Gastrocnemius medialis (tissue), 4 donors: ENCODE measurements at regions not wholly inside any gene's neighbourhood (a gene's known extent, or its start where the extent isn't known, plus 50 kb on each side); places are given as distances from the start of the nearest gene placed in this dataset.

ENCODE experiments used
- ATAC-seq, 2 donors: fragments of 150-250 bp; one replicate each; pipeline ENCODE4 v1.9.1; 2016
- DNase-seq, 2 donors: peaks; one replicate each; pipeline ENCODE4 v3.0.0-alpha.2; 2019
- H3K27ac ChIP-seq, 4 donors: fragments of 200-600 bp; sonication (generic); 1 replicate in 1 of 4; 2 replicates in 3 of 4; pipeline ENCODE4 v1.5.1; 2016 to 2018; ENCODE audit warnings: mild to moderate bottlenecking in 2 of 4, moderate library complexity in 1 of 4
- H3K27me3 ChIP-seq, 3 donors: fragments of 200-600 bp; sonication (generic) in 2 of 3; 1 replicate in 1 of 3; 2 replicates in 2 of 3; pipeline versions ENCODE4 v1.5.1 to v1.6.0; 2016 to 2019; ENCODE audit warnings: mild to moderate bottlenecking in 1 of 3, moderate library complexity in 1 of 3
- H3K36me3 ChIP-seq, 2 donors: fragments of 200-600 bp; sonication (generic) in 1 of 2; one replicate each; pipeline ENCODE4 v1.5.1; 2017 to 2018
- H3K4me1 ChIP-seq, 2 donors: fragments of 200-600 bp; sonication (generic) in 1 of 2; one replicate each; pipeline ENCODE4 v1.5.1; 2016 to 2017; ENCODE audit warnings: mild to moderate bottlenecking in 2 of 2
- H3K4me3 ChIP-seq, 4 donors: fragments of 200-600 bp; sonication (generic) in 3 of 4; 1 replicate in 1 of 4; 2 replicates in 3 of 4; pipeline ENCODE4 v1.5.1; 2016 to 2019; ENCODE audit warnings: mild to moderate bottlenecking in 2 of 4
- H3K9me3 ChIP-seq, 3 donors: fragments of 200-600 bp; sonication (generic) in 2 of 3; 1 replicate in 1 of 3; 2 replicates in 2 of 3; pipeline ENCODE4 v1.5.1; 2016 to 2019
- POLR2A ChIP-seq, 2 donors: fragments of 450-650 bp; IDR thresholded peaks; one replicate each; pipeline ENCODE4 v1.6.1; 2017; ENCODE audit warnings: antibody characterized with exemption in 2 of 2, mild to moderate bottlenecking in 2 of 2, moderate library complexity in 2 of 2
- in situ Hi-C, 4 donors: fragments of 200-750 bp; cut with MboI; loops; one replicate each; pipeline versions ENCODE4 v1.15.0 to v1.8.0; 2017; ENCODE audit warnings: low sequenced_read_pairs in 4 of 4
- intact Hi-C: fragments of 100-400 bp; cut with DNase I; formaldehyde crosslinking; loops from one replicate; pipeline ENCODE4 v1.15.1; 2023; ENCODE audit warnings: low total_unique reads
- TF ChIP-seq, protein P1 (sequence below), 5 experiments: fragments of 450-650 bp in 3 of 5; fragments of 200-600 bp in 2 of 5; sonication (generic) in 2 of 5; IDR thresholded peaks in 4 of 5; conservative IDR thresholded peaks in 1 of 5; 1 replicate in 4 of 5; 2 replicates in 1 of 5; pipeline ENCODE4 v1.5.1; 2016 to 2019; ENCODE audit warnings: antibody characterized with exemption in 5 of 5, mild to moderate bottlenecking in 3 of 5, moderate library complexity in 3 of 5

DNA sequence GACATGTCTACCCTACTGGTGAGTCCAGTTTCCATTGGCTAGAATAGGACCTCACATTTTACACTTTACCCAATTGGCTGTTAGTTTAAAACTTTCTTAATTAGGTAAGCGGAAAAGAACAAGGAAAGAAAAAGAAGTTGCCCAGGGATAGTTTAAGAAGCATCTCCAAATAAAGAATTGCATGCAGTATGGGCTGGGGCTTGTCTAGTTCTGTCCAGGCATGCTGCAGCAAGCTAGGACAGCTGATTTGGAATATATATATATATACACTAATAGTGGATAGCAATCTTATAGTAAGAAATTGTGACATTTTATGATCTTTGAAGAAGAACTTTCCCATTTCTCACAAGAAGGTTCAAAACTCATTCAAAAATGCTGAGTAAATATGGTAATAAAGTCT, 90.0 kb upstream of the ERBB4 start:
- no peak for TF ChIP-seq POLR2A (IDR thresholded peaks at IDR 0.05)
- TF ChIP-seq, protein P1, sequence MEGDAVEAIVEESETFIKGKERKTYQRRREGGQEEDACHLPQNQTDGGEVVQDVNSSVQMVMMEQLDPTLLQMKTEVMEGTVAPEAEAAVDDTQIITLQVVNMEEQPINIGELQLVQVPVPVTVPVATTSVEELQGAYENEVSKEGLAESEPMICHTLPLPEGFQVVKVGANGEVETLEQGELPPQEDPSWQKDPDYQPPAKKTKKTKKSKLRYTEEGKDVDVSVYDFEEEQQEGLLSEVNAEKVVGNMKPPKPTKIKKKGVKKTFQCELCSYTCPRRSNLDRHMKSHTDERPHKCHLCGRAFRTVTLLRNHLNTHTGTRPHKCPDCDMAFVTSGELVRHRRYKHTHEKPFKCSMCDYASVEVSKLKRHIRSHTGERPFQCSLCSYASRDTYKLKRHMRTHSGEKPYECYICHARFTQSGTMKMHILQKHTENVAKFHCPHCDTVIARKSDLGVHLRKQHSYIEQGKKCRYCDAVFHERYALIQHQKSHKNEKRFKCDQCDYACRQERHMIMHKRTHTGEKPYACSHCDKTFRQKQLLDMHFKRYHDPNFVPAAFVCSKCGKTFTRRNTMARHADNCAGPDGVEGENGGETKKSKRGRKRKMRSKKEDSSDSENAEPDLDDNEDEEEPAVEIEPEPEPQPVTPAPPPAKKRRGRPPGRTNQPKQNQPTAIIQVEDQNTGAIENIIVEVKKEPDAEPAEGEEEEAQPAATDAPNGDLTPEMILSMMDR (IDR thresholded peaks at IDR 0.05 in 4 of 5, conservative IDR thresholded peaks at IDR 0.05 in 1 of 5), result no peak
- intact Hi-C loops (no loop called here), in situ Hi-C loops (no loop called here)
- no peaks in the 10 kb centered on the region for H3K4me1 ChIP-seq
- ATAC-seq (no peak), DNase-seq (no peak)
- H3K27me3 ChIP-seq, result no peaks in the 10 kb centered on the region
- no peaks in the 10 kb centered on the region for H3K9me3 ChIP-seq
- no peaks in the 10 kb centered on the region for H3K36me3 ChIP-seq
- no peak overlapping the region for H3K27ac ChIP-seq
- H3K4me3 ChIP-seq, result no peak overlapping the region

GRCh38 chr2:212626371-212626918, 87.8 kb upstream of the ERBB4 start:
- in situ Hi-C loops, result no loop called here
- H3K36me3 ChIP-seq, result no peaks in the 10 kb centered on the region
- H3K9me3 ChIP-seq, result no peaks in the 10 kb centered on the region
- intact Hi-C loops, result no loop called here
- no peaks in the 10 kb centered on the region for H3K27me3 ChIP-seq
- no peak for DNase-seq
- no peak for ATAC-seq
- TF ChIP-seq, protein P1 (IDR thresholded peaks at IDR 0.05 in 4 of 5, conservative IDR thresholded peaks at IDR 0.05 in 1 of 5), result no peak
- TF ChIP-seq POLR2A (IDR thresholded peaks at IDR 0.05), result no peak
- H3K4me1 ChIP-seq, result no peaks in the 10 kb centered on the region
- H3K4me3 ChIP-seq, result no peak overlapping the region
- H3K27ac ChIP-seq, result no peak overlapping the region

DNA sequence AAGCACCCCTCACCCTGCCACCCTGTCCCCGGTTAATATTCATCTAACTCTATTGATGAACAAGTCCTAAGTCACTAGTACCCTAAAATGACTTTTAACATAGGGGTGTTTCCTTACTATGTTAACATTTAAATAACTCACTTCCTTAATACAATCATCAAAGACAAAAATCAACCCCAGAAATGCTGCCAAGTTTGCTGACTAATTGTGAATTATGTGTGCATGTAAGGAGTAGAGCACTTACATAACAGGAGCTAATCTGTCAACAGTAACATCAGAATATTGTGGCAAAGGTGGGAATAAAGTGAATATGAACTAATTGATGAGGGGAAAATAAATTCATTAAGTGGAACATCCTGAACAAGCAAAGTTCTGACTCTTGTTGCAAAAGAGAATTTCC, 81.4 kb upstream of the ERBB4 start:
- Histone ChIP-seq H3K4me1 (no peaks in the 10 kb centered on the region), H3K36me3 (no peaks in the 10 kb centered on the region), H3K27ac (no peak overlapping the region), H3K27me3 (no peaks in the 10 kb centered on the region), H3K4me3 (no peak overlapping the region), H3K9me3 (no peaks in the 10 kb centered on the region)
- ATAC-seq, result no peak
- TF ChIP-seq, protein P1 (IDR thresholded peaks at IDR 0.05 in 4 of 5, conservative IDR thresholded peaks at IDR 0.05 in 1 of 5), result no peak
- no peak for TF ChIP-seq POLR2A (IDR thresholded peaks at IDR 0.05)
- intact Hi-C loops, result no loop called here
- in situ Hi-C loops, result no loop called here
- no peak for DNase-seq

DNA sequence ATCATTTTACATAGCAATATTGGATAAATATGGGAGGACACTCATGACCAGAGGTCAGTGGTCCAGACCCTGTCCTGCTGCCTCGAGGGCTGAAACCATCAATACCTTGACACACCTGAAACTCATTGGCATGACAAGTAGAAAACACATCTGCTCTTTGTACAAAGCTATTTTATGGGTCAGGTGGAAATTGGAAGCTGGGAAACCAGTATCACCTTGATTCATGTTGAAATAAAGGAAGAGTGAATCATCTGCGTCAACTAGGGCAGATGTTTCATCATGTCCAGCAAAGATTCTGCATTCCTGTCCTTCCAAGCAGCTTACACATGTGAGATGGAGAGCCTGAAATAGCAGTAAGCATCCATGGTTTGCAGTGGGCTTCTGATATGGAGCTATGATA, 80.0 kb upstream of the ERBB4 start:
- Histone ChIP-seq H3K36me3 (no peaks in the 10 kb centered on the region), H3K27me3 (no peaks in the 10 kb centered on the region), H3K4me1 (no peaks in the 10 kb centered on the region), H3K4me3 (no peak overlapping the region), H3K27ac (no peak overlapping the region), H3K9me3 (no peaks in the 10 kb centered on the region)
- TF ChIP-seq POLR2A (IDR thresholded peaks at IDR 0.05), result no peak
- TF ChIP-seq, protein P1 (IDR thresholded peaks at IDR 0.05 in 4 of 5, conservative IDR thresholded peaks at IDR 0.05 in 1 of 5), result no peak
- in situ Hi-C loops (no loop called here), intact Hi-C loops (no loop called here)
- DNase-seq (no peak), ATAC-seq (no peak)

GRCh38 chr2:212610872-212611425, 72.3 kb upstream of the ERBB4 start:
- Histone ChIP-seq H3K27me3 (no peaks in the 10 kb centered on the region), H3K4me1 (no peaks in the 10 kb centered on the region), H3K4me3 (no peak overlapping the region), H3K9me3 (no peaks in the 10 kb centered on the region), H3K36me3 (no peaks in the 10 kb centered on the region), H3K27ac (no peak overlapping the region)
- DNase-seq (no peak), ATAC-seq (no peak)
- in situ Hi-C loops (no loop called here), intact Hi-C loops (no loop called here)
- TF ChIP-seq, protein P1 (IDR thresholded peaks at IDR 0.05 in 4 of 5, conservative IDR thresholded peaks at IDR 0.05 in 1 of 5), result no peak
- no peak for TF ChIP-seq POLR2A (IDR thresholded peaks at IDR 0.05)
